Cardiac muscle cell (in vitro differentiated cells and primary cell): ENCODE measurements at regions not wholly inside any gene's neighbourhood (a gene's known extent, or its start where the extent isn't known, plus 50 kb on each side); places are given as distances from the start of the nearest gene placed in this dataset.

Source experiments
- DNase-seq, 2 donors: peaks; one replicate each; pipeline versions ENCODE4 v3.0.0 to v3.0.0-alpha.2; 2010 to 2017; ENCODE audit warnings: low read depth in 1 of 2, low spot score in 1 of 2
- H3K27ac ChIP-seq: fragments of 200-600 bp; sonication (generic); 2 replicates; pipeline ENCODE4 v1.5.1; 2016
- H3K27me3 ChIP-seq: fragments of 200-600 bp; sonication (generic); 2 replicates; pipeline ENCODE4 v1.6.0; 2016; ENCODE audit warnings: control low read depth
- H3K36me3 ChIP-seq: fragments of 200-600 bp; sonication (generic); 2 replicates; pipeline ENCODE4 v1.5.1; 2016; ENCODE audit warnings: control low read depth
- H3K4me1 ChIP-seq: fragments of 200-600 bp; sonication (generic); 2 replicates; pipeline ENCODE4 v1.8.1; 2017; ENCODE audit warnings: low read depth, mild to moderate bottlenecking, mixed run types
- H3K4me3 ChIP-seq: fragments of 200-600 bp; sonication (generic); 2 replicates; pipeline ENCODE4 v1.5.1; 2016; ENCODE audit warnings: mild to moderate bottlenecking
- H3K9me3 ChIP-seq: fragments of 200-600 bp; sonication (generic); 2 replicates; pipeline ENCODE4 v1.5.1; 2017; ENCODE audit warnings: low read depth, mild to moderate bottlenecking, control low read depth
- TF ChIP-seq, protein P1 (sequence below): IDR thresholded peaks from 2 replicates; pipeline ENCODE4 v1.5.1; 2012; ENCODE audit warnings: low read depth, mild to moderate bottlenecking, low read length

GRCh38 chr1:22350924-22351767, 100.5 kb upstream of the ZBTB40 start:
- H3K27me3 ChIP-seq: peaks cover 40% of the 10 kb centered on the region
- H3K4me3 ChIP-seq: no peak overlapping the region
- H3K4me1 ChIP-seq: peaks cover 5% of the 10 kb centered on the region
- DNase-seq: no peak
- TF ChIP-seq, protein P1, sequence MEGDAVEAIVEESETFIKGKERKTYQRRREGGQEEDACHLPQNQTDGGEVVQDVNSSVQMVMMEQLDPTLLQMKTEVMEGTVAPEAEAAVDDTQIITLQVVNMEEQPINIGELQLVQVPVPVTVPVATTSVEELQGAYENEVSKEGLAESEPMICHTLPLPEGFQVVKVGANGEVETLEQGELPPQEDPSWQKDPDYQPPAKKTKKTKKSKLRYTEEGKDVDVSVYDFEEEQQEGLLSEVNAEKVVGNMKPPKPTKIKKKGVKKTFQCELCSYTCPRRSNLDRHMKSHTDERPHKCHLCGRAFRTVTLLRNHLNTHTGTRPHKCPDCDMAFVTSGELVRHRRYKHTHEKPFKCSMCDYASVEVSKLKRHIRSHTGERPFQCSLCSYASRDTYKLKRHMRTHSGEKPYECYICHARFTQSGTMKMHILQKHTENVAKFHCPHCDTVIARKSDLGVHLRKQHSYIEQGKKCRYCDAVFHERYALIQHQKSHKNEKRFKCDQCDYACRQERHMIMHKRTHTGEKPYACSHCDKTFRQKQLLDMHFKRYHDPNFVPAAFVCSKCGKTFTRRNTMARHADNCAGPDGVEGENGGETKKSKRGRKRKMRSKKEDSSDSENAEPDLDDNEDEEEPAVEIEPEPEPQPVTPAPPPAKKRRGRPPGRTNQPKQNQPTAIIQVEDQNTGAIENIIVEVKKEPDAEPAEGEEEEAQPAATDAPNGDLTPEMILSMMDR: no peak
- H3K9me3 ChIP-seq: no peaks in the 10 kb centered on the region
- no peak overlapping the region for H3K27ac ChIP-seq
- H3K36me3 ChIP-seq: no peaks in the 10 kb centered on the region

- Histone ChIP-seq H3K36me3 (no peaks in the 10 kb centered on the region), H3K27me3 (peaks cover 34% of the 10 kb centered on the region), H3K27ac (no peak overlapping the region), H3K4me3 (no peak overlapping the region), H3K4me1 (peaks cover 5% of the 10 kb centered on the region), H3K9me3 (no peaks in the 10 kb centered on the region)
- TF ChIP-seq, protein P1: no peak
- DNase-seq: no peak
These were observed 99.9 kb upstream of the ZBTB40 start for GRCh38 chr1:22351768-22352080.

DNA sequence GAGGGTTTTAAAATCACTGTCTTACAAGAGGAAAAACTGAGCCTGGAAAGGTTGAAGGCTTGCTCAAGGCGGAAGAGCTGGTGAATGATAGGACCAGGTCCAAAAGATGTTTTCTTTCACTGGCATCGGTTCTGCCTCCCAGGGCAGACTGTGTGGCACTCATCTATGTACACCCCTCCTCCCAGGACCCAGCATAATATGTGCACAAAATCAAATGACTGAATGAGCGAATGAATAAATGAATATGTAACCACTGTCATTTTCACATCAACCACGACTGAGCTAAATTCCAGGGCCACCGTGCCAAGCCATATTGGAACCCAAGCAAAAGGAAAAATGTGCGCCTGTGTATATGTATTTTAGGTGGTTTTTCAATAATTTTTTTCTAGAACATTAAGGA, 99.3 kb upstream of the ZBTB40 start:
- H3K4me1 ChIP-seq: peaks cover 5% of the 10 kb centered on the region
- H3K27me3 ChIP-seq: peaks cover 34% of the 10 kb centered on the region
- TF ChIP-seq, protein P1: no peak
- H3K27ac ChIP-seq: no peak overlapping the region
- H3K36me3 ChIP-seq: no peaks in the 10 kb centered on the region
- DNase-seq: no peak
- H3K9me3 ChIP-seq: no peaks in the 10 kb centered on the region
- H3K4me3 ChIP-seq: no peak overlapping the region

DNA sequence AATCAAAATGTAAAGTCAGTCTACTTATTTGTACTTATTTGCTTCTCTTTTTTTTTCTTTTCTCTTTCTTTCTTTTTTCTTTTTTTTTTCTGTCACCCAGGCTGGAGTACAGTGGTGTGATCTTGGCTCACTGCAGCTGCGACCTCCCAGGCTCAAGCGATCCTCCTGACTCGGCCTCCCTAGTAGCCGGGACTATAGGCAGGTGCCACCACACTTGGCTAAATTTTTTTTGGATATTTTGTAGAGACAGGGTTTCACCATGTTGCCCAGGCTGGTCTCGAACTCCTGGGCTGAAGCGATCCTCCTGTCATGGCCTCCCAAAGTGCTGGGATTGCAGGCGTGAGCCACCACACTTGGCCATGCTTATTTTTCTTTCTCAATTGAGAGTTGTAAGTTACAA, 98.8 kb upstream of the ZBTB40 start:
- peaks cover 39% of the 10 kb centered on the region for H3K27me3 ChIP-seq
- TF ChIP-seq, protein P1: no peak
- no peak overlapping the region for H3K27ac ChIP-seq
- DNase-seq: no peak
- no peaks in the 10 kb centered on the region for H3K36me3 ChIP-seq
- no peak overlapping the region for H3K4me3 ChIP-seq
- H3K4me1 ChIP-seq: peaks cover 5% of the 10 kb centered on the region
- H3K9me3 ChIP-seq: no peaks in the 10 kb centered on the region

DNA sequence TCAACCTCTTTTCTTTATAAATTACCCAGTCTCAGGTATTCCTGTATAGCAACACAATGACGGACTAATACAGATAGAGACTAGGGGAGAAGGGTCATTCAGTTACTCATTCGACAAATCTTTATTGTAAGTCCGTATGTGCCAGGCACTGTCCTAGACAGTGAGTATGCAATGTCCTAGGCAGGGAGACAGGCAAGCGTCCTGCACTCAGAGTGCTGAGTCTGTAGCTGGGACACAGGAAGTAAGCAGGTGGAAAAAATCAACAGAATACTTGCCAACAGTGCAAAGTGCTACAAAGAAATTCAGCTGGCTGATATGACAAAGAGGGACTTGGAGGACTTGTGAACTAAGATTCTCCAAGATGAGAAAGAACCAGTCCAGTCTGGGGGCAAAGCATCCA, 92.2 kb upstream of the ZBTB40 start:
- Histone ChIP-seq H3K4me1 (no peaks in the 10 kb centered on the region), H3K36me3 (no peaks in the 10 kb centered on the region), H3K9me3 (no peaks in the 10 kb centered on the region), H3K4me3 (no peak overlapping the region), H3K27ac (no peak overlapping the region), H3K27me3 (peaks cover 32% of the 10 kb centered on the region)
- TF ChIP-seq, protein P1: no peak
- DNase-seq: no peak
